GM12878 (cell line): ENCODE measurements at regions not wholly inside any gene's neighbourhood (a gene's known extent, or its start where the extent isn't known, plus 50 kb on each side); places are given as distances from the start of the nearest gene placed in this dataset.

Experiments
- ATF3 ChIP-seq: IDR thresholded peaks from 2 replicates; pipeline ENCODE4 v1.6.1; 2011; ENCODE audit warnings: low read depth, mild to moderate bottlenecking, low read length, moderate library complexity, borderline replicate concordance; ENCODE audit errors: extremely low read depth
- BHLHE40 ChIP-seq, 2 experiments: fragments of 450-650 bp in 1 of 2; IDR thresholded peaks; 2 replicates each; pipeline ENCODE4 v1.6.1; 2011 to 2017; ENCODE audit warnings: low read depth in 2 of 2, borderline replicate concordance in 1 of 2, improper control_type of control experiment in 1 of 2, low read length in 1 of 2, mild to moderate bottlenecking in 1 of 2
- CHD1 ChIP-seq: IDR thresholded peaks from 2 replicates; pipeline ENCODE4 v1.6.1; 2012; ENCODE audit warnings: low read depth, low read length, improper control_type of control experiment
- E4F1 ChIP-seq: fragments of 450-650 bp; IDR thresholded peaks from 2 replicates; pipeline ENCODE4 v1.6.1; 2018; ENCODE audit warnings: borderline replicate concordance, mild to moderate bottlenecking; ENCODE audit not compliant: partially characterized antibody
- IKZF1 ChIP-seq: fragments of 450-650 bp; conservative IDR thresholded peaks from 2 replicates; pipeline ENCODE4 v1.6.1; 2017; ENCODE audit warnings: antibody characterized with exemption, mild to moderate bottlenecking
- PRDM15 ChIP-seq: fragments of 450-650 bp; formaldehyde crosslinking; IDR thresholded peaks from 2 replicates; pipeline ENCODE4 v1.4.0; 2020; ENCODE audit warnings: mild to moderate bottlenecking, moderate library complexity
- REST ChIP-seq: IDR thresholded peaks from 2 replicates; pipeline ENCODE4 v1.6.1; 2012; ENCODE audit warnings: mild to moderate bottlenecking, low read depth, low read length
- SP1 ChIP-seq: IDR thresholded peaks from one replicate; pipeline ENCODE4 v1.6.1; 2011; ENCODE audit warnings: low read depth, low read length
- TARDBP ChIP-seq: IDR thresholded peaks from 2 replicates; pipeline ENCODE4 v1.6.1; 2016; ENCODE audit warnings: borderline replicate concordance
- TCF12 ChIP-seq: IDR thresholded peaks from 2 replicates; pipeline ENCODE4 v1.6.1; 2011; ENCODE audit warnings: low read depth, mild to moderate bottlenecking, low read length
- YY1 ChIP-seq: IDR thresholded peaks from 2 replicates; pipeline ENCODE4 v1.6.1; 2011; ENCODE audit warnings: low read depth, mild to moderate bottlenecking, low read length
- ZBED1 ChIP-seq: IDR thresholded peaks from 2 replicates; pipeline ENCODE4 v1.6.1; 2016; ENCODE audit warnings: borderline replicate concordance
- TF ChIP-seq, protein P1 (sequence below), 3 experiments: IDR thresholded peaks in 2 of 3; conservative IDR thresholded peaks in 1 of 3; 2 replicates each; pipeline ENCODE4 v1.5.1; 2011; ENCODE audit warnings: low read depth in 3 of 3, low read length in 3 of 3, mild to moderate bottlenecking in 3 of 3, control low read depth in 2 of 3, moderate library complexity in 2 of 3, inconsistent platforms in 1 of 3, mixed read lengths in 1 of 3; ENCODE audit not compliant: control insufficient read depth in 2 of 3, insufficient read depth in 1 of 3; ENCODE audit errors: extremely low read depth in 1 of 3

- TF ChIP-seq, protein P1, sequence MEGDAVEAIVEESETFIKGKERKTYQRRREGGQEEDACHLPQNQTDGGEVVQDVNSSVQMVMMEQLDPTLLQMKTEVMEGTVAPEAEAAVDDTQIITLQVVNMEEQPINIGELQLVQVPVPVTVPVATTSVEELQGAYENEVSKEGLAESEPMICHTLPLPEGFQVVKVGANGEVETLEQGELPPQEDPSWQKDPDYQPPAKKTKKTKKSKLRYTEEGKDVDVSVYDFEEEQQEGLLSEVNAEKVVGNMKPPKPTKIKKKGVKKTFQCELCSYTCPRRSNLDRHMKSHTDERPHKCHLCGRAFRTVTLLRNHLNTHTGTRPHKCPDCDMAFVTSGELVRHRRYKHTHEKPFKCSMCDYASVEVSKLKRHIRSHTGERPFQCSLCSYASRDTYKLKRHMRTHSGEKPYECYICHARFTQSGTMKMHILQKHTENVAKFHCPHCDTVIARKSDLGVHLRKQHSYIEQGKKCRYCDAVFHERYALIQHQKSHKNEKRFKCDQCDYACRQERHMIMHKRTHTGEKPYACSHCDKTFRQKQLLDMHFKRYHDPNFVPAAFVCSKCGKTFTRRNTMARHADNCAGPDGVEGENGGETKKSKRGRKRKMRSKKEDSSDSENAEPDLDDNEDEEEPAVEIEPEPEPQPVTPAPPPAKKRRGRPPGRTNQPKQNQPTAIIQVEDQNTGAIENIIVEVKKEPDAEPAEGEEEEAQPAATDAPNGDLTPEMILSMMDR (IDR thresholded peaks at IDR 0.05 in 2 of 3, conservative IDR thresholded peaks at IDR 0.05 in 1 of 3; ENCODE audit: control insufficient read depth in 2 of 3, extremely low read depth in 1 of 3, insufficient read depth in 1 of 3, low read depth in 3 of 3, low read length in 3 of 3): no peak
- TF ChIP-seq TARDBP: no peak
- TF ChIP-seq TCF12: no peak
- no peak for TF ChIP-seq IKZF1
- TF ChIP-seq REST: no peak
- no peak for TF ChIP-seq YY1
- TF ChIP-seq E4F1: no peak
- no peak for TF ChIP-seq PRDM15 (CRISPR knock-in tag)
- no peak for TF ChIP-seq ZBED1
- no peak for TF ChIP-seq BHLHE40 (IDR thresholded peaks at IDR 0.05; ENCODE audit: borderline replicate concordance in 1 of 2, low read depth in 2 of 2, low read length in 1 of 2)
- TF ChIP-seq SP1: no peak
- no peak for TF ChIP-seq ATF3
- TF ChIP-seq CHD1: no peak
Observed at GRCh38 chr6:108763931-108764579, 84.2 kb upstream of the ARMC2 start.
